ENCODE measurements at regions not wholly inside any gene's neighbourhood (a gene's known extent, or its start where the extent isn't known, plus 50 kb on each side); places are given as distances from the start of the nearest gene placed in this dataset.

GRCh38 chr2:238754259-238754658, 93.6 kb upstream of the TWIST2 start:
- TF ChIP-seq CTCF (IDR thresholded peaks at IDR 0.05): no peak
- Histone ChIP-seq H3K27ac (no peak overlapping the region), H3K9me3 (peaks cover 0 to 10% (median 2%) of the 10 kb centered on the region in 3 donors), H3K27me3 (no peaks in the 10 kb centered on the region), H3K4me3 (no peak overlapping the region), H3K36me3 (no peaks in the 10 kb centered on the region), H3K4me1 (no peaks in the 10 kb centered on the region)
- no peak for DNase-seq
- intact Hi-C loops (cut with DNase I; ENCODE audit: low total_unique reads): no loop called here

- intact Hi-C loops (cut with DNase I; ENCODE audit: low total_unique reads): no loop called here
- no peak for DNase-seq
Measured at GRCh38 chr2:238761868-238762267, 86.0 kb upstream of the TWIST2 start.

GRCh38 chr2:238763471-238763995, 84.4 kb upstream of the TWIST2 start:
- Histone ChIP-seq H3K27ac (no peak overlapping the region), H3K9me3 (no peaks in the 10 kb centered on the region), H3K4me1 (no peaks in the 10 kb centered on the region), H3K36me3 (no peaks in the 10 kb centered on the region), H3K4me3 (no peak overlapping the region), H3K27me3 (peaks cover 0 to 27% of the 10 kb centered on the region in 2 donors)
- no peak for DNase-seq
- TF ChIP-seq CTCF (IDR thresholded peaks at IDR 0.05): no peak
- intact Hi-C loops (cut with DNase I; ENCODE audit: low total_unique reads): no loop called here

More at GRCh38 chr2:238761868-238762267, 86.0 kb upstream of the TWIST2 start:
- Histone ChIP-seq H3K4me1 (no peaks in the 10 kb centered on the region), H3K27me3 (peaks cover 0 to 24% of the 10 kb centered on the region in 2 donors), H3K27ac (no peak overlapping the region), H3K36me3 (no peaks in the 10 kb centered on the region), H3K4me3 (no peak overlapping the region), H3K9me3 (no peaks in the 10 kb centered on the region)
- no peak for TF ChIP-seq CTCF (IDR thresholded peaks at IDR 0.05)

- no peak for DNase-seq
- Histone ChIP-seq H3K36me3 (no peaks in the 10 kb centered on the region), H3K27ac (no peak overlapping the region), H3K27me3 (peaks cover 0 to 31% of the 10 kb centered on the region in 2 donors), H3K4me3 (no peak overlapping the region), H3K9me3 (no peaks in the 10 kb centered on the region), H3K4me1 (no peaks in the 10 kb centered on the region)
- no peak for TF ChIP-seq CTCF (IDR thresholded peaks at IDR 0.05)
- intact Hi-C loops (cut with DNase I; ENCODE audit: low total_unique reads): no loop called here
Measured at GRCh38 chr2:238765590-238765989, 82.3 kb upstream of the TWIST2 start.

- H3K9me3 ChIP-seq: no peaks in the 10 kb centered on the region
- H3K36me3 ChIP-seq: no peaks in the 10 kb centered on the region
- DNase-seq: no peak
- H3K4me3 ChIP-seq: no peak overlapping the region
- no peak overlapping the region for H3K27ac ChIP-seq
- TF ChIP-seq CTCF (IDR thresholded peaks at IDR 0.05): no peak
- no peaks in the 10 kb centered on the region for H3K4me1 ChIP-seq
- peaks cover 0 to 29% of the 10 kb centered on the region in 2 donors for H3K27me3 ChIP-seq
- intact Hi-C loops (cut with DNase I; ENCODE audit: low total_unique reads): no loop called here
Measured at GRCh38 chr2:238771218-238771617, 76.7 kb upstream of the TWIST2 start.

- Histone ChIP-seq H3K4me3 (no peak overlapping the region), H3K4me1 (no peaks in the 10 kb centered on the region), H3K9me3 (no peaks in the 10 kb centered on the region), H3K27ac (no peak overlapping the region), H3K36me3 (no peaks in the 10 kb centered on the region), H3K27me3 (peaks cover 0 to 27% of the 10 kb centered on the region in 2 donors)
- no peak for DNase-seq
- intact Hi-C loops (cut with DNase I; ENCODE audit: low total_unique reads): no loop called here
- TF ChIP-seq CTCF (IDR thresholded peaks at IDR 0.05): no peak
Measured at GRCh38 chr2:238771639-238772038, 76.2 kb upstream of the TWIST2 start.
